Activated effector memory CD4-positive, alpha-beta T cell treated with anti-CD3 and anti-CD28 coated beads, Interleukin-2, amount 50 U/mL, for 16 hours (primary cell): ENCODE measurements at regions not wholly inside any gene's neighbourhood (a gene's known extent, or its start where the extent isn't known, plus 50 kb on each side); places are given as distances from the start of the nearest gene placed in this dataset.
A peak's percentile ranks its signal among the peaks of the same experiment; 100 is the strongest.

Experiments
- DNase-seq: peaks from one replicate; pipeline ENCODE4 v3.0.0-alpha.2; 2020

DNA sequence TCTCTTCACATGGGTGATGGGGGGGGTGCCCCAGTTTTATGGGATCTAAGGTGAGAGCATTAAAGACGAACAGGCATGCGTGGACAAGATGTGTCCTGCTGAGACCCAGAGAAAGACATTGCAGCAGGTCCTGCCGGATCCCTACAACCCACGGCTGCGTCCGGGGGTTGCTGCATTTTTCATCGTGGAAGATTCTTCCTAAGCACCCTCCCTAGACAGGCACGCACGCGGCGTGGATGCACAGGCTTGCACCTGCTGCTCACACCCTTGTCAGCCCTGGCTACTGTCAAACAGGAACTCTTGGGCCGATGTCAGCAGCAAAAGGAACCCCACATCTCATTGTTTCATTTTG lies 280.6 kb upstream of the RTL1 start:
- DNase-seq: no peak

DNA sequence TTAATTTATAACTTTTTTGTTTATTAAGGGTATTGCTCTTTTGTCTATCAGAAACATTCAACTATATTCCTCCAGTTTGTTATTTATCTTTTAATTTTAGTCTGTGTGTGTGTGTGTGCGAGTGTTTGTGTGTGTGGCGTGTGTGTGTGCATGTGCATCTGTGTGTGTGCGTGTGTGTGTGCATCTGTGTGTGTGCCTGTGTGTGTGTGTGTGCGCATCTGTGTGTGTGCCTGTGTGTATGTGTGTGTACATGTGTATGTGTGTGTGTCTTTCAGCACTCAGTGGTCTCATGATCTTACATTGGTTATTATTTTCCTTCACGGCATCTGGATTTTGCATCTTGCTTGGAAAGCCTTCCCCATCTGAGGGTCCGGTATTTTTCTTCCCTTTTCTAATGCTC lies 281.1 kb upstream of the RTL1 start:
- DNase-seq: no peak

DNA sequence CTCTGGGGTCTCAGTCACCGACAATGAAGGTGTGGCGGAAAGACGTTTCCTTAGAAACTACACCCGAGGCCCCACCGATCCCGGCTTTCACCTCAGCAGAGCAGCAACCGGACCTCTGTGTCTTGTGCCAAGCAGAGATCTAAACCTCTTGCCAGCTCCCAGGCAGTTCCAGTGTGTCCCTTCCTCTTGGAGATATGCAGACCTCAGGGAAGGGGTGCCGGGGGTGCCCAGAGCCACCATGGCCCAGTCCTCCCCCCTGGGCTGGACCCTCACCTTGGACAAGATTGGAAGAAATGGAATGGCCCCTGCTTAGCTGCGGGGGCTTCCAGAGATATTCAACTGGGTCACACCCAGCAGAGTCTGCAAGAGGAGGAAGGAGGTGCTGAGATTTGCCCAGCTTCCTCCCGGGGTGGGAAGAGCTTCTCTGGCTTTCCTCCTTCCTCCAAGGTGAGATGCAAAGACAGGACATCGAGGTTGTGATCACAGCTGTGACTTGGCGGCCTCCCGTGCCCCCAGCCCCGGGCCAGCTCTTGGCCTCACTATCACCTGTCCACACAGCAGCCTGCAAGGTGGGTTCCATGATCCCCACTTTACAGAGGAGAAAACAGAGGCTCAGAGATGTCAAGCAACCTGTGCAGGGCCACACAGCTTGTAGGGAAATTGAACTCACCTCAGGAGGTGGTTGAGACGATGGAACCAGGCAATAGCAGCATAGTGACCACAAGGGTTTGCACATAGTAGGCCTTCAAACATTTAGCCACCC lies 281.7 kb upstream of the RTL1 start:
- no peak for DNase-seq

DNA sequence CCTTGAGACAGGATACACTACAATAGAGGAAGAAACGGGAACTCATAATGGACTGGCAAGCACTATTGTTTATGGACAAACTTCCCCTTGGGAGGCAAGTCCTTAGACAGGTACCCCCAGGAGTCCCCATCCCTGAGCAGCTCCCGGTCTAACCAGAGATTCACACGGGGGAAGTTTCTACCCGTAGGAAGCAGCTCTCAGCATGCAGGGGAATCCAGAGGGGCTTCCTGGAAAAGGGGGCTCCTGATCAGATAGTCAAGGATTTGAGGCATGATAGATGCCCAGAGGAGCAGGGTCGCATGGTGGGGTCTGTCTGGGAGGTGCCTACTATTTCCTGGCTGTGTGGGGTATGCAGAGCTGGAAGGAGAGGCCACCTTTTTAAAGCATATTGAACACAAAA lies 282.4 kb upstream of the RTL1 start:
- DNase-seq: no peak

DNA sequence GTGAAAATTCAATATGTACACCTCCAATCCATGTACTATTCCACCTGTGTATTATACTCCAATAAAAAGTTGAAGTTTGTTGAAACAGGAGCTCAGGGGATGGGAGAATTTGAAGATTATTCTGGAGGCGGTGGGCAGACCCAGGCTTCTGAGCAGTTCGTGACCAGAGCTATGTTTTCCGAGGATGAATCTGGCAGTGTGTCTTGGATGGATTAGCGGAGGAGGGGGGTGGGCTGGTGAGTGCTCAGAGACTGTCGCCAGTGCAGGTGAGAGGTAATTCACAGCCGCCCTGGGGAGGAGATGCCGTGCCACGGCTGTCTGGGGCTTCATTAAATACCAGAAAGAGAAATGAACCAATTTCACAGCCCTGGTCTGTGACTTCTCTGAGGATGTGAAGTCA lies 283.0 kb upstream of the RTL1 start:
- no peak for DNase-seq

DNA sequence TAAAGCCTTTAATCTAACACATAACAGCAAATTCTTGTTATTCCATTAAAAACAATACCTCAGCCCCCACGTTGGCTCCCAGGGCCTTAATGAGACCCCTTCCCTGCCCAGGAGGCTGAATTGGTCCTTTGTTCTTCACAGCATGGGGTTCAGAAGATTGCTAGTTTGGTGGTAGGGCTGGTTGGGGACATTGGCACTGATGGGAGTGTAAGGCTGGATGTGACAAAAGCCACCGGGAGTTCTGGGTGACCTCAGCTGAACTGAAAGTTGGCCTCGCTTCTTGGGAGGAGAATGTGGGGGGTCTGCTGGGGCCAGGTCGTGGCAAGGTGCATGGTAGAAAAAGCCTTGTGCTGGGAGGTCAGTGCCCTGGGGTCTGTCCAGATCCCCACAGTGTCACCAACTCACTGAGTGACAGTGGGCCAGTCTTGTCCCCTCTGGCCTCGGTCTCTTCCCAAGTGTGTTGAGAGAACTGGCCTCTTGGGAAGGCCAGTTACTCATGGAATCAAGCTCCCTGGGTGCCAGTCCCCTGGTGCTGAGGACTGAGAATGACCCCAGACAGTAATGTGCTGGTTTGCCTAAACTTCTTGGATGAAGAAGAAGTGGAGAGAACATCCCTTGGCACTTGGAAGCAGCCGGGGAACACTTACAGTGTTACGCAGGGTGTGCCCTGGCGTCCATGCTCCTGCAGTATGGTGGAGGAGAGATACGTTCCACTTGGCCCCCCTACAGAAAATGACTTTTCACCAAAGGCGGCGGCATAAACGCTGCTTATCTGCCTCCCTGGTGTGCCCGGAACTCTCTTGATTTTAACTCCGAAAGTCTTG lies 283.7 kb upstream of the RTL1 start:
- no peak for DNase-seq

DNA sequence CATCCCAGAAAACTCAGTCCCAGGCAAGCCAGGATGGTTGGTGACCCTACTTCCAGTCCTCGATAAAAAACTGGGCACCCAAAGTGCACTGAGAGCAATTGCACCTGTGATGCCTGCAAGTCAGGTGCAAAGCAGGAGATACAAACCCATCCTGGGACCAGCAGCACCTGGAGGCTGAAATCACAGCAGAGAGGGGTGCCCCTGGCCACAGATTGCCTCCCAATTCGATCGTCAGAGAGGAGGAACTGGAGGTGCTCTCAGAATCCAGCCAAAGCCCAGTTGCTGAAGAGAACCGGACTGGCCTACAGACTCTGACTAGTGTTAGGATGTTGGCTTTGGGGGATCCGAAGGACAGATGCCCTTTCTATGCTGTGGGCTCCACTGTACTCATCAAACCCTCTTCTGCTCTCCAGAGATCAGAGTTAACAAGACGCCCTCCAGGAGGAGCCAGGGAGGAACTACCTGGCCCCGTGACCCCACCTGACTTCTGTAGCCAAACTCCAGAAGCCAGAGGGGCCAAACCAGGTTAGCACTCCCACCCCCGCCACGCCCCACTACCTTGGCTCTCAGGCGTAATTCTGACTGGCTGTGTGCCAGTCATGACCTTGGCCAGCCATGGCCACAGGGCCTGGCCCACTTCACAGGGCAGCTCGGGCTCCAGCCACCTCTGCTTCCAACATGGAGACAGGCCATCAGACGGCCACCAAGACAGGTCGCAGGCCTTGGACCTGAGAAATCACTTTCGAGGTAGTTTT lies 284.5 kb upstream of the RTL1 start:
- DNase-seq: no peak

DNA sequence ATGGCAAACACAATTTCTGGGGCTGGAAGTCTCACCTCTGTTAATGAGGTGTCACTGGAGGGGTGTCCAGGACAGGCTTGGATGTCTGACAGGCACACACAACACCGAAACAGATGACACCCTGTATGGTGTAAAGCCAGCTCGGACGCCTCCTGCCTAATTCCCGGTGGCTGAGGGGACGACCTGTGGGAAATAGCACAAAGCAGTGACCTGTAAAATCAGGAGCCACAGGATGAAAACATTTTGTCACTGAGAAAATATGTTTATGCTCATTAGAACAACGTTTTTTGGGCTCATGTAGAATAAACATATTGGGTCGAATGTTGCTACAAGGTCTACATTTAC lies 285.0 kb upstream of the RTL1 start:
- no peak for DNase-seq

DNA sequence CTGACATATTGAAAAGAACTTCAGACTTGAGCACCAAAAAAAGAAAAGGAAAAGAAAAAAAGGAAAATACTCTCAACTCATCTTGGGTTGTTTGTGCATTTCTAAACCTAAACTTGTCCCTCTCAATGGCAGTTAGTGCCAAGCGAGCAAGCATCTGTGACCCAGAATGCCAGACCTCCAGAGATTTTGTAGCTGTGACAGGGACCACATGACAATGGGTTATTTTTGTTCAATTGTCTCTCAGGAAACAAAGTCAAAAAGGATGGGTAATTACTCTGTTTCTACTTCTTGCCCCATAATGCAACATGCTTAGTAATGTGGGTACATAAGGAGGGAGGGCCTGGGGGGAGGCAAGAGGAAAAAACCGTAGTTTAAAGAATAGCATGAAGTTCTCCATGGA lies 285.7 kb upstream of the RTL1 start:
- no peak for DNase-seq

DNA sequence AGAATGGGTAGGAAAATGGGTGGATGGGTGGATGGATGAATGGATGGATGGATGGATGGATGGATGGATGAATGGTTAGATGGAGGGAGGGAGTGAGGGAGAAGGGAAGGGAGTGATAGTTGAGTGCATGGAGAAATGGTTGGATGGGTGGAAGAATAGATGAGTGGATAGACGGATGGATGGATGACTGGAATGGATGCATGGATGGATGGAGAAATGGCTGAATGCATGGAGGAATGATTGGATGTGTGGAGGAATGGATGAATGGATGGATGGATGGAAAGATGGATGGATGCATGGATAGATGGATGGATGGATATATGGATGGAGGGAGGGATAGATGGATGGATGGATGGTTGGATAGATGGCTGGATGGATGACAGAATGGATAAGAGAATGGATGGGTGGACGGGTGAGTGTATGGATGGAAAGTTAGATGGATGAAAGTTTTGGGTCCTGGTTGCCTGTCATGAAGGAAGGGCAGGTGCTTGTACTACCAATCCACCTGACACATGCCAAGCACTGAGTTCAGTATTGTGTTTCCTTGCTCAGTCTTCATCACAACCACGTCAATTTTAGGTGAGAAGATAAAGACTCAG lies 286.5 kb upstream of the RTL1 start:
- DNase-seq: no peak

DNA sequence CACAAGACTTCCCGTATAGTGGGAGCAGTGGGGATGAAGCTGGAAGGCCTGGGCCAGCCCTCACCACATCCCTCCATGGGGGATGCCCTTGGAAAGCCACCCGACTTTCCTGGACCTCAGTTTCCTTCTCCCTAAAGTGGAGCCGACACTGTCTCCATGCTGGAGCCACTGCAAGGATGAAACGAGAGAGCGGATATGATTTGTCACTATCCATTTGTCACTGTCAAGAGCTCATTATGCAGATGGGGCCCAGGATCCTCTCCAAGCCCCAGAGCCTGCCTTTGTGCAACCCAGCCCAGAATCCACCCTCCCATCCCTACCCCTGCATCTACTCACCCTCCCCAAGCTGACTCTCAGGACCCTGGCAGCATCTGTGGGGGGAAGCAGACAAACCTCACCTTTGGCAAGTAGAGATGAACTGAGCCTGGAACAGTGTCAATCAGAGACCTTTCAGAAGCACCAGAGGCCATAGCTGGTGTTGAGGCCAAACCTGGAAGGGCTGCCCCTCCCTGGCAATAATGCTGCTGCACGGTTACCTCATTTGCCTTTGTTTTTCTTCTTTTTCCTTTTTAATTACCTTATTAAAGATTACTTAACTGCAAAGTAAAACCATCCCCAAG lies 287.7 kb upstream of the RTL1 start:
- DNase-seq: no peak

DNA sequence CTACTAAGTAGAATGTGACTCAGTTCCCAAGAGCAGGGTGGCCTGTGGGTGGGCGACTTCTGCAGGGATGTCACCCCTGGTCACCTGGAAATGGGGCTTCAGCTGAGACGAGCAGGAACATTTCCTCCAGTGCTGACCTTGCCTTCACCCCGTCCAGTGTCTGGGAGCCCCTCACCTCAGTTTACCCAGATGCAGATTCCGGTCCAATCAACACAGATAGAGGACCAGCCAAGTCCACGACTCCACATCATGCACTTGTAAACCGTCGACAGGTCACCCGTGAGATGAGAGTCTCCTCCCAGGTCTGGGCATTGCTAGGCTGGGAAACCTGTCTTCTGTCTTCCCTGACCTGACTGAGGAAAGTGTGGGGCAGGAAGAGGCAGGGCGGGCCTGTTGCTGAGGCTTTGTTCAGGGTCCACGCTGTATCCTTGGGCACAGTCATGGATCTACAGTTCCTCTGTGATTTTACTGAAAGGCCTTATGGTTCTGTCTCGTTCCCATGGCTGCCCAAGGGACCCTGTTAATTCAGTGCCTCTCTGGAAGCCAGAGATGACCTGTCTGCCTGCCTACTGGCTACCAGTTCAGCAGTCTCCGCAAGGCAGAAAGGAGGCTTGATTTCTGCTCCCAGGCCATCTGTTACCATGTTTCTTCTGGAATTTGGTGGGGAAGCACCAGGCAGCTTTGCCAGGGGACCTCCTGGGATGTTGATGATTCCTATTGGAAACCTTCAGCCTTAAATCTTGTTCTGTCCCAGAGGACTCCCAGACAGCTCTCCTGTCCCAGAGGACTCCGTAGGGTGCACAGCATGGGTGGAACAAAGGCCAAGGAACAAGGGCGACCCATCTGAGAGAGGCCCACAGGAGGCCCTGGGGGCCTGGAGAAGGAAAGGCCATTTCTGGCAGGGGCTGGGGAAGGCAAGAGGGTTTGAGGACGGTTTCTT lies 288.5 kb upstream of the RTL1 start:
- DNase-seq: peak; percentile 27

DNA sequence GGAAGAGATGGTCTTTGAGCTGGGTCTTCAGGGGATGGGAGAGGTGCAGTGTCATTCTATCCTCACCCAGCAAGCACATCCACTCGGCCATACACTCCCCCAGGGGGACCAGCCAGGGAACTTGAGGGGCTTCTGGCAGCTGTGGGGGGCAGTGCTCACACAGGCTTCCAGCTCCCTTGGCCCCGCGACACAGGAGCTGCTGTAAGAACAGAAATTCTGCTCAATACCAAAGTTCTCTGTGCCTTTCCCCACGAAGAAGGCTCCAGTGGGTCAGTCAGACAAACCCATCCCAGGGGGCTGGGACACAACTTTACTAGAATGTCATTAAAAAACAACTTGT lies 289.1 kb upstream of the RTL1 start:
- peak; percentile 45 for DNase-seq

DNA sequence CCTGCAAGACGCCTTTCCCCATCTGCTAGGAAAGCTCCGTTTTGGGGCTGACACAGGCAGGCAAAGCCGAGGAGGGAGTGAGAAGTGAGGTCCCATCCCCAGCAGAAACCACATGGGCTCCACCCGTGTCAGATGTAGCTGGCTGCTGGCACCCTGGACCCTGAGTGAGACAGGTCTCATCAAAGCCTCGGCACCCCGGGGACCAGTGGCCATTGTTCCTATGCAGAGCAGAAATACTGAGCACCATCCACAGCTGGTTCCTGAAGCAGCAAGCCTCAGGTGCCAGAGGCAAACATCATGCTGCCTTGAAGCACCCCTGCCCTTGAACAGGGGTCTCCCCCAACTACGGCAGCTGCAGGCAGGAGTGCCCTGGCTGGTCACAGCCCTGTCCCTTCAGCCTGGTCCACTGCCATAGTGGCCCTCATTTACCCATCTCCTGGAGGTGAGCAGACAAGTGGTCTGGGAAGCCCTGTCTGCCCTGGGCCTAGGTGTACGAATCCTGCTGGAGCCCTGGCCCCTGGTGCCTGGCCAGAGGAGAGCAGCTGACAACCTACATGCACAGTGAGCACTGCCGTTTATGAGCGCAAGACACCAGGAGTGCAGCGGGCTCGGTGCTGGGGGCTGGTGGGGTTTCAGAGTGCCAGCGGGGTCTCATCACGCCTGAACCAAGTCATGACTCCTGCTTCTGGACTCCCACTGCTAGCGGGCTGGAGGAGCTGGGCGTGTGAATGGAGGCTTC lies 289.8 kb upstream of the RTL1 start:
- peak; percentile 61 for DNase-seq

DNA sequence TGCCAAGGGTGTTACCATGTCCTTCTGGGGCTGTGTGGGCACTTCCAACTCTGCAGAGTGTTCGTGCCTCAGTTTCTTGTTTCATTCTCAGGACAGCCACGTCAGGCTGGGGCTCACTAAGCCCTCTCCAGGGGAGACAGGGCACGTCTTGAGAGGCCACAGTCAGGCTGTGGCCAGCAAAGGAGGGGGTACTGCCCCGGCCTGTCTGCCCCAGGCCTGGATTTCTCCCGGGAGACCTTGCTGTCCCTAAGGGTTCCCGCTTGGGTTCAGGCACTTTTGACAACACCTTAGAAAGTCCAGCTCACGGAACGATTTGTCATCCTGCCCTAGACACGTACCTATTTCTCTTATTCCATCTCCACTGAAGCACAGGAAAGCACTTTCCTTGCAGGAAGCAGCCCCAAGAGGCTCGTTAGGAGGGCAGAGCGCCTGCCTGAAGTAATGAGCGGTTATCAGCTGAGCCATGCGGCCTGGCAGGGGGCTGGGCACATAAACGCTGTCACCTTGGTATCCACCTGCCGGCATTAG lies 290.4 kb upstream of the RTL1 start:
- peak; percentile 45 for DNase-seq

DNA sequence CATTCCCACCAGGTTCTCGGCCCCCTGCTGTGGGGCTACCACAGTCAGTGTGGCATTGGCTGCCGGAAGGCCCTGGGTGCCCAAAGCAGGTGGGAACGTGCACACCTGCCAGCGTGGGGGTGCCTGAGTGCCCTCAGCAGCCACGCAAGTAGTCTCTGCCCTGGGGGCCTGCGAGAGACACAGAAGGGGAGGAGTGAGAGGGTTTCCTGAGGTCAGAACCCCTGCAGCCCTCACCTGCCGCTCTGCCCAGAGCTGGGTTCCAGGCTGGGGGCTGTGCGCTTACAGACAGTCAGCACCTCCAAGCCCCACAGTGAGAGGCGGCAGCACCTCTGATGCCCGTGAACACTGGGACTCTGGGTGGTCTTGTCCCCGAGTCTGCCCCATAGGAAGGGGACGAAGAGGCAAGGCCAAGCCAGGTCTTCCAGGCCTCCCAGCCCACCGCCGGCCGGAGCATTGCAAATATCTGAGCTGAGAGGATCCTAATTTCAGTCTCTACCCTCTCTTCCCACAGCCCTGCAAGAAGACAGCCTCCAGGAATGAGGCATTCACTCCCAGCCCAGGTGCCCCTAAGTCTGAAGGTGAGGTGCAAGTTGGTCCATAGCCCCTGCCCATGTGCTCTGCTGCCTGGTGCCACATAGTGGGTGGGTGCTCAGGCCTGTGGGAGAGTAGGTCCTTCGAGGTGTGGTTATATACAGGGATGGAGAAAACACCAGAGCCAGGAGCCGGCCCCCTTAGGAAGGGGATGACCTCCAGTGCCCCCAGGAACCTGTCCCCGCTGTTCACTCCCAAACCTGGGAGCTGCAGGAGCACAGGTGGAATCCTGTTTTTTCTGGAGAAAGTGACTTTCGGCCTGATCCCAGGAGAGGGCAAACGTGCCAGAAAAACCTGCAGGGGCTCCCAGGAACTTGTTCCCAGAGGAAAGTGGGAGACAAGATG lies 291.1 kb upstream of the RTL1 start:
- DNase-seq: peak; percentile 50

DNA sequence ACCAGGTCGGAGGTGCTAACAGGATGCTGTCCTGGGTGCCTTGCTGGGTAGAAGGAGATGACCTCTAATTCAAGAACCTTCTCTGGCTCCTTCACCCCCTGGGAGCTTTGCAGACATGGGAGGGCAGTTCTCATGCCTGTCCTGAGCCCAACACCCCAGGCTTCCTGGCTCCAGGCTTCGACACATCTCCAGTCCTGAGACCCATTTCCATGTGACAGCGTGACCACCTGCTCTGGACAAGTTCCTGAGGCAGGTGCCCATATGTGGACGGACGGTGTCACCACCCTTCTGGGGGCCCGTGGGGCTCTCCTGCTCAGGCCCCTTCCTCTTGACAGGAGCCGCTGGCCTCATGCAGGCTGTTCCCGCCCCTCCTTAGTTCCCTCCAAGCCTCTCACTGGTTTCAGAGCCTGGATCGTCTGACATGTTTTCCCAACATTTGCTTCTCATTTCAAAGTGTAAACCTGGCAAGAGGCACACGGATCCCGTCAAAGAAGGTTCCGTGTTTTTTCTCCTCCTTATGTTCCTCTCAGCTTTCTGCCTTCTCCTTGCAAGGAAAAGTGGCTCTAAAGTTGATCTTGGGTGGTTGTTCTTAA lies 291.9 kb upstream of the RTL1 start:
- DNase-seq: peak; percentile 55

DNA sequence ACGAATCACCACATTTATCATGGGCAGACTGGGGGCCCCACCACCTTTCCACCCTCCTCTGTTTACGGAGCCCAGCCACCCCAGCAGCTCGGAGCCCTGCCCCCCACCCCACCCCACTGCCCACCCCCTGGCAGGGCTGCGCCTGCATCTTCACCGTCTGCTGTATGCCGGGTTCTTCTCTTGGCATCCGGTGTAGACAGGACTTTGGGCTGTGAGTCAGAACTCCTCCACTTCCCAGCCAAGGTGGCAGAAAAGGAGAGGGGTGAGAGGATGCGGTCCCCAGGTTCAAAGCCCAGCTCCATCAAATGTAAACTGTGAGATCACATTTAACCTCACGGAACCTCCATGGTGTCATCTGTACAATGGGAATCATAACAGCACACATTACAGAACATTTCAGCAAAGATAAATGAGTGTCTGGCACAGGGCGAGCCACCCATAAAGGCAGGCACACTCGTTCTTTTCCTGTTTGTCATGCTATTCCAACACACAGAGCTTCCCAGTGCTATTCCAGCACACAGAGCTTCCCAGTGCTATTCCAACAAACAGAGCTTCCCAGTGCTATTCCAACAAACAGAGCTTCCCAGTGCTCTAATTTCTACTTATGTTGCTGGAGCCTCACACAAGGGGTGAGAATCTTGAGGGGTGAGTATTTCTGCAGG lies 292.7 kb upstream of the RTL1 start:
- peak; percentile 5 for DNase-seq
